Right atrium auricular region (tissue), 2 donors: ENCODE measurements at regions not wholly inside any gene's neighbourhood (a gene's known extent, or its start where the extent isn't known, plus 50 kb on each side); places are given as distances from the start of the nearest gene placed in this dataset.
"Not testable (repeated sequence)": the region's sequence is repeated elsewhere in the genome, so short reads cannot be mapped to it uniquely, and the experiment has no call there.

Source experiments
- DNase-seq: peaks from one replicate; pipeline ENCODE4 v3.0.0-alpha.2; 2019; ENCODE audit warnings: low spot score
- H3K27ac ChIP-seq, 2 donors: fragments of 200-600 bp; sonication (generic); 1 replicate in 1 of 2; 2 replicates in 1 of 2; pipeline ENCODE4 v1.5.1; 2016 to 2019
- H3K27me3 ChIP-seq, 2 donors: fragments of 200-600 bp; sonication (generic); one replicate each; pipeline versions ENCODE4 v1.5.1 to v1.6.0; 2017 to 2019
- H3K36me3 ChIP-seq: fragments of 200-600 bp; sonication (generic); one replicate; pipeline ENCODE4 v1.5.1; 2016
- H3K4me1 ChIP-seq, 2 donors: fragments of 200-600 bp; sonication (generic); one replicate each; pipeline versions ENCODE4 v1.5.1 to v1.6.0; 2017 to 2019
- H3K4me3 ChIP-seq, 2 donors: fragments of 200-600 bp; sonication (generic); 1 replicate in 1 of 2; 2 replicates in 1 of 2; pipeline ENCODE4 v1.5.1; 2017 to 2019; ENCODE audit warnings: mild to moderate bottlenecking in 1 of 2, moderate library complexity in 1 of 2
- H3K9me3 ChIP-seq, 2 donors: fragments of 200-600 bp; sonication (generic); one replicate each; pipeline ENCODE4 v1.5.1; 2019
- TF ChIP-seq, protein P1 (sequence below), 2 donors: fragments of 200-600 bp; sonication (generic); IDR thresholded peaks; one replicate each; pipeline ENCODE4 v1.5.1; 2019; ENCODE audit warnings: antibody characterized with exemption in 2 of 2

DNA sequence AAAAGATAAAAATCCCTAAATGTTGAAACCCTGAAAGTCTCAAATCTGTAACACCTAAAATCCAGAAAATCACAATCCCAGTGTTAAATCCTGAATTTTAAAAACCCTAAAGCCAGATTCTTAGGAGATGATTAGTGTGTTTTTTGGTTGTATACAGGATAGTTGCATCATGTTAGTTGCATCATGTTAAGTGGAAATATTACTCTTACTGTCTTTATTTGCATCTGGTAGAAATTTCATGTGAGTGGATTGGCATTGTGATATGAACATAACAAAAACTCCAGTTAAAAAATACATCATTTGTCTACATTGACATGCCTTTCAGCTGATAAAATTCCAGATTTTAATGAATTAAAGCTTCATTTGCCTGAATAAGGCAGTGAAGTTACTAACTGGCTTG lies 683.1 kb upstream of the ACVR2A start:
- Histone ChIP-seq H3K27ac (no peak overlapping the region), H3K9me3 (no peaks in the 10 kb centered on the region), H3K4me1 (no peaks in the 10 kb centered on the region), H3K36me3 (no peaks in the 10 kb centered on the region), H3K27me3 (no peaks in the 10 kb centered on the region), H3K4me3 (no peak overlapping the region)
- DNase-seq = no peak
- TF ChIP-seq, protein P1, sequence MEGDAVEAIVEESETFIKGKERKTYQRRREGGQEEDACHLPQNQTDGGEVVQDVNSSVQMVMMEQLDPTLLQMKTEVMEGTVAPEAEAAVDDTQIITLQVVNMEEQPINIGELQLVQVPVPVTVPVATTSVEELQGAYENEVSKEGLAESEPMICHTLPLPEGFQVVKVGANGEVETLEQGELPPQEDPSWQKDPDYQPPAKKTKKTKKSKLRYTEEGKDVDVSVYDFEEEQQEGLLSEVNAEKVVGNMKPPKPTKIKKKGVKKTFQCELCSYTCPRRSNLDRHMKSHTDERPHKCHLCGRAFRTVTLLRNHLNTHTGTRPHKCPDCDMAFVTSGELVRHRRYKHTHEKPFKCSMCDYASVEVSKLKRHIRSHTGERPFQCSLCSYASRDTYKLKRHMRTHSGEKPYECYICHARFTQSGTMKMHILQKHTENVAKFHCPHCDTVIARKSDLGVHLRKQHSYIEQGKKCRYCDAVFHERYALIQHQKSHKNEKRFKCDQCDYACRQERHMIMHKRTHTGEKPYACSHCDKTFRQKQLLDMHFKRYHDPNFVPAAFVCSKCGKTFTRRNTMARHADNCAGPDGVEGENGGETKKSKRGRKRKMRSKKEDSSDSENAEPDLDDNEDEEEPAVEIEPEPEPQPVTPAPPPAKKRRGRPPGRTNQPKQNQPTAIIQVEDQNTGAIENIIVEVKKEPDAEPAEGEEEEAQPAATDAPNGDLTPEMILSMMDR (IDR thresholded peaks at IDR 0.05) = no peak

DNA sequence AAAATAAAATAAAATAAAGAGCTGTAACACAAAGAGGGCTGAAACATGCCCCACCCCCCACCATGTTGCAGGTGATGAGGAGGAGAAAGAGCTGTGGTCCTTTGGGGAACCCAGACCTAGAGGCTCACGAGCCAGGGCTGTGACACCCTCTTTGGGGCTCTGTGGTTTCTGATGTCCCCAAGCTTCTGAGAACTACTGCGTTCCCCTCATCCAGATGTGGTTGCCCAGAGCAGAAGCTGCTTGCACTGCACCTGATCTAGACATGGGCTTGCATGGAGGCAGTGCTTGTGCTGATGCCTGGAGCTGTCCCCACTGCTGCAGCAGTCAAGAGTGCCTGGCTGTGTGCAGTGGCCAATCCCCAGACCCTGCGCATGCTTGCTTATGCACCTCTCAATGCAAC lies 687.9 kb upstream of the ACVR2A start:
- Histone ChIP-seq H3K4me1 (no peaks in the 10 kb centered on the region), H3K27me3 (no peaks in the 10 kb centered on the region), H3K9me3 (no peaks in the 10 kb centered on the region), H3K4me3 (no peak overlapping the region), H3K36me3 (no peaks in the 10 kb centered on the region), H3K27ac (no peak overlapping the region)
- TF ChIP-seq, protein P1 (IDR thresholded peaks at IDR 0.05) = no peak
- no peak for DNase-seq

DNA sequence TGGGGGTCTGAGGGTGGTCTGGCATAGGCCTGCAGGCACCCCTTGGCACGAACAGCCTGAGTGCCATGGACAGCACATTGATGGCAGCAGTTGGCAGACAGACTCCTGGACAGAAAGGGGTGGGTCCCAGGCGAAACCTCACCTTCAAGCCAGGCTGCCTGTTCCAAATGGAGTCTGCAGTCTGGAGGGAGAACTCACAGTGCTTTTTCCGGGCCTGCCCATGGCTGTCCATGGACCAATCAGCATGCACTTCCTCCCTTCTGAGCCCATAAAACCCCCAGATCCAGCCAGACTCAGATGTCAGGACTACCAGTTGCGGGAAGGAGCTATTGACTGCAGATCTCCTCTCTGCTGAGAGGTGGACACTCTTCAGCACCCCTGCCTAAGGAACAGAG lies 694.6 kb upstream of the ACVR2A start:
- Histone ChIP-seq H3K4me1 (no peaks in the 10 kb centered on the region), H3K27me3 (no peaks in the 10 kb centered on the region), H3K9me3 (no peaks in the 10 kb centered on the region), H3K27ac (no peak overlapping the region), H3K4me3 (no peak overlapping the region), H3K36me3 (no peaks in the 10 kb centered on the region)
- DNase-seq = no peak
- TF ChIP-seq, protein P1 (IDR thresholded peaks at IDR 0.05) = no peak

DNA sequence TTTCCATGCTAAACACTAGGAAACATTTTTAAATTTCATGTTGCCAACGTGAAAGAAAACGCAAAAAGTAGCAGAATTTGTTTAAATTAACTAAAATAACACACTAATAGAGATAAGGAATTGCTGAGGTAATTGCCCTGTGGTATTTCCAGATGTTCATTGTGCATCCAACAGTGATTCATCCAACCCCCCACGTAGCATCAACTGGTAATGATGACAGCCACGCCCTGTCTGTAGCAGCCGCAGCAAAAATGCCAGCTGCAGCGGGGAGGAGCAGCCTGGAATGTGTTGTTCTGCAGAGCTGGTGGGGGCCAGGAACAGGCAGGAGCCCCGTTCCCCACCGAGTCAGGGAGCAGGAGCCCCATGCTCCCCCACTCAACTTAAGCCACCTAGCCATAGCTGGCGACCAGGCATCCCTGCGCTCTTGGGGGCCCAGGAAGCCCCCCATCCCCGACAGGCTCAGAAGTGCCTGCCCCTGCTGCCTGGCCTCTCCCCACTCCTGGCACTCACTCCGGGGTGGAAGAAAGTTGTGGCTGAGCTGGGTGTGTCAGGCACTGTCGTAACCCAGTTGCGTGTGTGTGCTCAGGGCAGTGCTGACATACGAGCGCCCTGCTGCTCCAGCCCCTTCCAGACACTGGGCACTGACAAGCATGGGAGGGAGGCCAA lies 695.1 kb upstream of the ACVR2A start:
- no peak for DNase-seq
- Histone ChIP-seq H3K27me3 (no peaks in the 10 kb centered on the region), H3K4me1 (no peaks in the 10 kb centered on the region), H3K36me3 (no peaks in the 10 kb centered on the region), H3K4me3 (no peak overlapping the region), H3K9me3 (no peaks in the 10 kb centered on the region), H3K27ac (no peak overlapping the region)
- TF ChIP-seq, protein P1 (IDR thresholded peaks at IDR 0.05) = no peak

DNA sequence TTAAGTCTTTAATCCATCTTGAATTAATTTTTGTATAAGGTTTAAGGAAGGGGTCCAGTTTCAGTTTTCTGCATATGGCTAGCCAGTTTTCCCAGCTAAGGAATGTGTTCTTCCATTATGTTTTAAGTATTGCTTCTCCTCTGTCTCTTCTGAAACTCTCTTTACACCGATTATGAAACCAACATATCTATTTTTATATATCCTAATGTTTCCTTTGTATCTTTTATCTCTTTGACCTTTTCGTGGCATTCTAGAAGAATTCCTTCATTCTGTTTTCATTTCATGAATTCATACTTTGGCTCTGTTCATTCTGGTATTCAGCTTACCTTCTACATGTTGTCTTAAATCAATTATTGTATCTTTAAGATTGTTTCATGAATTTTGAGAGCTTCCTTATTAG lies 697.0 kb upstream of the ACVR2A start:
- no peaks in the 10 kb centered on the region for H3K9me3 ChIP-seq
- H3K4me3 ChIP-seq = no peak overlapping the region
- DNase-seq = no peak
- H3K27ac ChIP-seq = no peak overlapping the region
- H3K27me3 ChIP-seq = no peaks in the 10 kb centered on the region
- no peaks in the 10 kb centered on the region for H3K36me3 ChIP-seq
- no peaks in the 10 kb centered on the region for H3K4me1 ChIP-seq
- TF ChIP-seq, protein P1 (IDR thresholded peaks at IDR 0.05) = no peak

DNA sequence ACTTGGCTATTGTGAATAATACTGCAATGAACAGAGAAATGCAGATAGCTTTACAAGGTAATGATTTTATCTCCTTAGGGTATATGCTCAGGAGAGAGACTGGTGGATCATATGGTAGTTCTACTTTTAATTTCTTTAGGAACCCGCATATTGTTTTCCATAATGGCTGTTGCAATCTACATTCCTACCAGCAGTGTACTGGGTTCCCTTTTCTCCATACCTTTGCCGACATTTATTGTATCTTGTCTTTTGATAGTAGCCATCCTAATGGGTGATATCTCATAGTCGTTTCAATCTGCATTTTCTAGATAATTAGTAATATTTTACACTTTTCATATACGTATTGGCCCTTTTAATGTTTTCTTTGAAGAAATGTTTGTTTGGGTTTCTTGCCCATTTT lies 702.9 kb upstream of the ACVR2A start:
- no peak for DNase-seq
- Histone ChIP-seq H3K9me3 (no peaks in the 10 kb centered on the region), H3K36me3 (no peaks in the 10 kb centered on the region), H3K4me3 (no peak overlapping the region), H3K4me1 (no peaks in the 10 kb centered on the region), H3K27me3 (no peaks in the 10 kb centered on the region), H3K27ac (no peak overlapping the region)
- TF ChIP-seq, protein P1 (IDR thresholded peaks at IDR 0.05) = no peak

DNA sequence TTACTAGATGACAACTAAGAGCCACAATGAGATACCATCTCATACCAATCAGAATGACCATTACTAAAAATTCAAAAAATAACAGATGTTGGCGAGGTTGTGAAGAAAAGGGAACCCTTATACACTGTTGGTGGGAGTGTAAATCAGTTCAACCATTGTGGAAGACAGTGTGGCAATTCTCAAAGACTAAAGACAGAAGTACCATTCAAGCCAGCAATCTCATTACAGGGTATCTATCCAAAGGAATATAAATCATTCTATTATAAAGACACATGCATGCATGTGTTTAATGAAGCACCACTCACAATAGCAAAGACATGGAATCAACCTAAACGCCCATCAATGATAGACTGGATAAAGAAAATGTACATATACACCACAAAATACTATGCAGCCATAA lies 705.1 kb upstream of the ACVR2A start:
- not testable (repeated sequence) for H3K9me3 ChIP-seq, DNase-seq, H3K36me3 ChIP-seq, H3K27ac ChIP-seq, H3K27me3 ChIP-seq, H3K4me3 ChIP-seq, H3K4me1 ChIP-seq
